ENCODE measurements at regions not wholly inside any gene's neighbourhood (a gene's known extent, or its start where the extent isn't known, plus 50 kb on each side); places are given as distances from the start of the nearest gene placed in this dataset.

DNA sequence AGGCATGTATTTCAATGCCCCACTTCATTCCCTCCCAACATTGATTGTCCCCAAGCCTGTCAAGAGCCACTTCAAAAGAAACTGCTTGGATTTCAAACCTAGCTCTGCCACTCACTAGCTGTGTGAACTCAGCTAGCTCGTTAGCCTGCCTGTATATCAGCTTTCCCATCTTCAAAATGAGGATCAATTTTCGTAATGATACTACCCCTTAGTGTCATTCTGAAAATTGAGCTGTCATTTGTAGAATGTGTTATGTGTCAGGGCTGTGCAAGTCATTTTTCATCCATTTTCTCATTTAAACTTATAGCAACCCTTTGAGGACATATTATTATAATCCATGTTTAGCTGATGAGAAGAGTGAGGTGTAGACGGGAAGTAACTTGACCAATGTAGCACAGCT, 88.6 kb downstream of the TRIM42 start:
- TF ChIP-seq POLR2A (IDR thresholded peaks at IDR 0.05) (no peak), CTCF (IDR thresholded peaks at IDR 0.05) (no peak)
